HG03039 (cell line): ENCODE measurements at regions not wholly inside any gene's neighbourhood (a gene's known extent, or its start where the extent isn't known, plus 50 kb on each side); places are given as distances from the start of the nearest gene placed in this dataset.

Source experiments
- ATAC-seq: cut with Tn5 transposase; IDR thresholded peaks from one replicate; pipeline ENCODE4 v1.9.1; 2021; ENCODE audit warnings: mild to moderate bottlenecking, moderate library complexity; ENCODE audit not compliant: unreplicated experiment

- ATAC-seq = no peak
Measured at GRCh38 chr12:45622210-45622937, 107.1 kb upstream of the ARID2 start.

GRCh38 chr12:45623221-45623620 lies 106.3 kb upstream of the ARID2 start:
- ATAC-seq = no peak

GRCh38 chr12:45623940-45624339 lies 105.6 kb upstream of the ARID2 start:
- no peak for ATAC-seq

GRCh38 chr12:45626965-45627364 lies 102.5 kb upstream of the ARID2 start:
- ATAC-seq = no peak

GRCh38 chr12:45627407-45628069 lies 102.0 kb upstream of the ARID2 start:
- ATAC-seq = no peak

- no peak for ATAC-seq
Measured at GRCh38 chr12:45629292-45629691, 100.2 kb upstream of the ARID2 start.

GRCh38 chr12:45633733-45634132 lies 95.8 kb upstream of the ARID2 start:
- no peak for ATAC-seq

- no peak for ATAC-seq
Measured at GRCh38 chr12:45634273-45634917, 95.1 kb upstream of the ARID2 start.

GRCh38 chr12:45637242-45637641 lies 92.3 kb upstream of the ARID2 start:
- no peak for ATAC-seq

GRCh38 chr12:45637706-45638105 lies 91.8 kb upstream of the ARID2 start:
- no peak for ATAC-seq

GRCh38 chr12:45638386-45638785 lies 91.1 kb upstream of the ARID2 start:
- ATAC-seq = no peak

GRCh38 chr12:45644541-45644940 lies 85.0 kb upstream of the ARID2 start:
- ATAC-seq = no peak

- ATAC-seq = no peak
Measured at GRCh38 chr12:45646851-45647581, 82.5 kb upstream of the ARID2 start.

- ATAC-seq = no peak
Measured at GRCh38 chr12:45648070-45648469, 81.4 kb upstream of the ARID2 start.

- ATAC-seq = no peak
Measured at GRCh38 chr12:45651029-45651428, 78.5 kb upstream of the ARID2 start.

- ATAC-seq = no peak
Measured at GRCh38 chr12:45654002-45654665, 75.4 kb upstream of the ARID2 start.

GRCh38 chr12:45655186-45655585 lies 74.3 kb upstream of the ARID2 start:
- ATAC-seq = no peak

GRCh38 chr12:45655743-45656142 lies 73.8 kb upstream of the ARID2 start:
- no peak for ATAC-seq

- ATAC-seq = no peak
Measured at GRCh38 chr12:45658020-45658419, 71.5 kb upstream of the ARID2 start.

- no peak for ATAC-seq
Measured at GRCh38 chr12:45660330-45660729, 69.2 kb upstream of the ARID2 start.

- no peak for ATAC-seq
Measured at GRCh38 chr12:45663455-45663854, 66.1 kb upstream of the ARID2 start.
